PC-9 (cell line): ENCODE measurements at regions not wholly inside any gene's neighbourhood (a gene's known extent, or its start where the extent isn't known, plus 50 kb on each side); places are given as distances from the start of the nearest gene placed in this dataset.

Experiments
- EZH2 ChIP-seq: fragments of 200-600 bp; sonication (generic); IDR thresholded peaks from 2 replicates; pipeline ENCODE4 v1.8.0; 2017; ENCODE audit warnings: antibody characterized with exemption, low read depth
- TF ChIP-seq, protein P1 (sequence below): fragments of 200-600 bp; sonication (generic); conservative IDR thresholded peaks from 2 replicates; pipeline ENCODE4 v1.6.1; 2017; ENCODE audit warnings: mixed run types, antibody characterized with exemption, mild to moderate bottlenecking, moderate library complexity

- TF ChIP-seq, protein P1, sequence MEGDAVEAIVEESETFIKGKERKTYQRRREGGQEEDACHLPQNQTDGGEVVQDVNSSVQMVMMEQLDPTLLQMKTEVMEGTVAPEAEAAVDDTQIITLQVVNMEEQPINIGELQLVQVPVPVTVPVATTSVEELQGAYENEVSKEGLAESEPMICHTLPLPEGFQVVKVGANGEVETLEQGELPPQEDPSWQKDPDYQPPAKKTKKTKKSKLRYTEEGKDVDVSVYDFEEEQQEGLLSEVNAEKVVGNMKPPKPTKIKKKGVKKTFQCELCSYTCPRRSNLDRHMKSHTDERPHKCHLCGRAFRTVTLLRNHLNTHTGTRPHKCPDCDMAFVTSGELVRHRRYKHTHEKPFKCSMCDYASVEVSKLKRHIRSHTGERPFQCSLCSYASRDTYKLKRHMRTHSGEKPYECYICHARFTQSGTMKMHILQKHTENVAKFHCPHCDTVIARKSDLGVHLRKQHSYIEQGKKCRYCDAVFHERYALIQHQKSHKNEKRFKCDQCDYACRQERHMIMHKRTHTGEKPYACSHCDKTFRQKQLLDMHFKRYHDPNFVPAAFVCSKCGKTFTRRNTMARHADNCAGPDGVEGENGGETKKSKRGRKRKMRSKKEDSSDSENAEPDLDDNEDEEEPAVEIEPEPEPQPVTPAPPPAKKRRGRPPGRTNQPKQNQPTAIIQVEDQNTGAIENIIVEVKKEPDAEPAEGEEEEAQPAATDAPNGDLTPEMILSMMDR: no peak
- no peak for TF ChIP-seq EZH2
These were observed 383.3 kb upstream of the RPS23 start for GRCh38 chr5:82661462-82661861.
